ENCODE measurements at regions not wholly inside any gene's neighbourhood (a gene's known extent, or its start where the extent isn't known, plus 50 kb on each side); places are given as distances from the start of the nearest gene placed in this dataset.

DNA sequence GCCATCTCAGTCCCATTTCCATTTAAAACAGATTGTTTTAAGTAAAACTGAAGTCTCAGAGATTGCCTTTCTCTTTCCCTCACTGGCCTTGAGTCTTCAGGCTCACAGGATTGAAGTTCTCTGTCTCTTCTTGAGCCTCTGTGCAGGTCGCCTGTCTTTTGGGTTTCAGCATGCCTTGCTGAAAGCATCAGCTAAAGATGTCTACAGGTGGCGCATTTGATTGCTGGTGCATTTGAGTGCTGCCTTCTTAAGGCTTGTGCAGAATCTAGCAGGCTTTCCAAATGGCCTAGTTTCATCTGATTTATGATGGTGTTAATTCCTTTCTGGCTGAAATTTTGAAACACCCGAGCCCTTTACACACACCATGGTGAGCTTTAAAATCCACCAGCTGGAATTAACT is 1062.2 kb upstream of the FBXO33 start:
- DNase-seq (ENCODE audit: low spot score): no peak

DNA sequence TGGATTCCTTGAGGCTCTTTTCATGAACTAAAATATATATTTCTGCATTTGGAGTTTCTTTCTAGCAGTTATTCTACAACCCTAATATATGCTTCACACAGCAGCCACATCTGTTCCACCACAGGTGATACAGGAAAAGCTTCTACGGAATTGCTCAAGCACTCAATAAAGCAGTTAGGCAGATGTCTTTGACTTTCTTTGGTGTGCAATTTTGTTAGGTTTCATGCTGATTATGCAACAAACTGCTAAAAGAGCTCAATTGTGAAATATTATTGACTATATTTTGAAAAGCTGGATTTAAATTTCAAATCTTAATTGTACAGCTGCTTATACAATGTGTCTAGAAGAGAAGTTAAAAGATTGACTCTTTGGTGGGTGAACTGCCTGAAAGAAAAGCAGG is 1055.6 kb upstream of the FBXO33 start:
- no peak for DNase-seq (ENCODE audit: low spot score)

DNA sequence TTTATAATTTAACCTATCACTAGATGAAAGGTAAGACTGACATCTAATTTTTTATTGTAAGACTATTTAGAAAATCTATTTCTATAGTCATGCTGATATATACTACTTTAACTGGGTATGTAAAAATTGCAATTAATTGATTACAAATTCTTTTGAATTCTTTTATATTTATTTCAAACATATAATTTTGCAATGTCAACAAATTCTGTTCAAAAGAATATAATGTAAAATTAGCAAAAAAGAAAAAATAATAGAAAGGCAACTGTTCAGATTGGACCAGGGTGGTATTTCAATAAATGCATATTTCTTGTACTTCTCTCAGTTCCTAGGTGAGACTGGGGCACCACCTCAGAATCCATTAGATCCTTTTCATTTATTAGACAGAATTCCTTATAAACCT is 1053.5 kb upstream of the FBXO33 start:
- no peak for DNase-seq (ENCODE audit: low spot score)

DNA sequence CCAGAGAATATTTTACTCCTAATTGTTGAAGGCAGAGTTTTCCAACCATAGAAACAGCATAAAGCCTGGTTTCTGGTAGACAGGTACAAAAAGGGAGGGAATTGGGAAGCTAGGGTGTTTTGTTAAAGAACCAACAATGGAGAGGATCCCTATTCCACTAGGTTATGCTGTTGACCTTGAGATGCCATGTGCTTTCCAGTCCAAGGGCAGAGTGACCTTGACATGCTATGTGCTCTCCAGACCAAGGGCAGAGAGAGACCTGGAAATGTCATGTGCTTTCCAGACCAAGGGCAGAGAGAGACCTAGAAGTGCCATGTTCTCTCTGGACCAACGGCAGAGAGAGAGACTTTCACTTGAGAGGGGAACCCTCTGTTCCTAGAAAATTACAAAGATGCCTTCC is 1043.8 kb upstream of the FBXO33 start:
- no peak for DNase-seq (ENCODE audit: low spot score)

DNA sequence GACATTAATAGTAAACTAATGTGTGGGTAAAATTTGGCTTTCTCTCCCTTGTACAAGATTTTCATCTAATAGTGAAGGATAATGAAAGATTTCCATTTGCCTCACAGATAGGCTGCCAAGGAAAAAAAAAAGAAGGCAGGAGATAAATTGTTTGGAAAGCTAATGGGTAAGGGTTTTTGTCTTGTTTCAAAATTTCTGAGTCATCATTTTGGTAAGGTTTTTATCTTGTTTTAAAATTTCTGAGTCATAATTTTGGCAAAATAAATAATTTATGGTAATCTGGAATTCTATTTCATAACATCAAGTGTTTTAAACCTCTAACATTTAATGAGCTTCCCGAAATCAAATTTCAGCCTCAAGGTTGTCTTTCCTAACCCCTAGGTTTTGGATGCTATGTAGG is 1035.7 kb upstream of the FBXO33 start:
- DNase-seq (ENCODE audit: low spot score): no peak

DNA sequence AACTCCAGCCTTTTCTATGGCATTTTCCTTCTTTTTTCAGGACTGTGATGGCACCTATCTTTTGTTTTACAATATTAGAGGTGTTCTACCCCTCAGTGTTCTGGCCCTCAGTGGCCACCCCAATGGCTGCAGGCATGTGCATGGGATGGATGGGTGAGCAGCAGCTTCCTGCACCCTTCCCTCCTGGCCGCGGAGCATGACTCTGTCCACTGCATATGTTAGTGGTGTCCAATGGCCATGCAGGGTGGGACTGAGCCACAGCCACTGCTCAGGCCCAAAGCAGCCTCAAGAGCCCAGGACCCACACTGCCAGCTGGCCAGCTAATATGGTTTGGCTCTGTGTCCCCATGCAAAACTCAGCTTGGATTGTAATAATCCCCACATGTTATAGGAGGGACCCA is 1032.3 kb upstream of the FBXO33 start:
- DNase-seq (ENCODE audit: low spot score): no peak

DNA sequence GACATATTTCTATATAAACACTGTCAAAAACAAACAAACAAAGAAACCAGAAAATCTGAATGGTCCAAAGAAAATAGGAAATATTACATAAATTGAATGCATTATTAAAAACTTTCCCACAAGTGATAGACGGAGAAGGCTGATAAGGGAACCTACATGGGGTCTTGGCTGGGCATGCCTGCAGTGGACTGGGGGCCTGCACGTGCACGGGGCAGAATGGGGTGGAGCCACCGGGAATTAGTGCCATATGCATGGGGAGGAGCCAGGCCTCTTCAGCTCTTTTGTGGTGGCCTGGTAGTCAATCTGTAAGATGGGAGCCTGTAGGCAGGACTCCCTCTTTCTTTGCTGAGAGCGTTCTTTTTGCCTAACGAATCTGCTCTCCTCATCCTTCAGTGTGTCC is 1031.7 kb upstream of the FBXO33 start:
- no peak for DNase-seq (ENCODE audit: low spot score)

DNA sequence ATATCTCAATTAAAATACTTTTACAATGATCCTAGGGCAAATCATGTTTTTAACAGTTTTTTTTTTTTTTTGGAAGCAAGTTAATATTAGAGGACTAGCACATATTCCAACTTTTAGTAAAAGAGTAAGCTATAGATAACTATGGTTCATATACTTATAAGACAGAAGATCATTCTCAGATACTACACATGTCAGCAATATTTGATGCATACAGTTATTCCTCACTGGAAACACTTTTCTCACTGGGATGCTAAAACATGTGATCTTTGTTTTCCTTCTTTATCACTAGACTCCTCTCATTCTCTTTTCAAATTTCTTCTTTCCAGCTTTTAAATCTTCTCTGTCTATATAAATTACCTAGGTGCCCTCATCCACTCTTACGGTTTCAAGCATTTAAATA is 1020.4 kb upstream of the FBXO33 start:
- DNase-seq (ENCODE audit: low spot score): no peak

DNA sequence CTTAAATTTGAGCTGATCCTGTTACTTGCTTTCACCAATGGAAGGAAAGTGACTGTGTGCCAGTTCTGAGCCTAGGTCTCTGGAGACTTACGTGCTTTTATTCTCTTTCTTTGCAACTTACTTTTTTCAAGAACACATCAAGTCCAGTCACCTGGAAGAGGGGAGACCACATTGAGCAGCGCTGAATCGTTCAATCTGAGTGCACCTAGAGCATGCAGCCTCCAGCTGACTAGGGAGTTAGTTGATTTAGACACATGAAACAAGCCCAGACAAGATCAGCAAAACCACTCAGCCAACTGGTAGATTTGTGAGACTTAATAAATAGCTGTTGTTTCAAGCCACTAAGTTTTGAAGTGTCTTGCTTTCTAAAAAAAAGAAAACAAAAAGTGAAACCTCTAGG is 1014.8 kb upstream of the FBXO33 start:
- no peak for DNase-seq (ENCODE audit: low spot score)

DNA sequence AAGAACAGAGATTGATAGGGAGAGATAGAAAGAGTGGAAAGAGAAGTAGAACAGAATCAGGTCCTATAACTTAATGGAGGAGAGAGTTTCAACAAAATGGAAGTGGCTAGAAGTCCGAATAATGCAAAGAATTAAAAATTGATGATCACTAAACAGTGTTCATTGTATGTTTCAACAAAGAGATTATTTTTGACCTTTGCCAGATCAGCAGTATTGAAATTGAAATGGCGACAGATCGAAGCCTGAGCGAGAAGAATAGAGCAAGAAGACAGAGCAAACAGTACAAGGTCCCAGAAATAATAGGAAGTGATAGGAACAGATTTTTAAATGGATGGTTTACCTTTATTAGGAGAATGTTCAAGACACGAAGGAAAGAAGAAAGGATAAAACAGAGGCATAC is 1012.8 kb upstream of the FBXO33 start:
- DNase-seq (ENCODE audit: low spot score): no peak

DNA sequence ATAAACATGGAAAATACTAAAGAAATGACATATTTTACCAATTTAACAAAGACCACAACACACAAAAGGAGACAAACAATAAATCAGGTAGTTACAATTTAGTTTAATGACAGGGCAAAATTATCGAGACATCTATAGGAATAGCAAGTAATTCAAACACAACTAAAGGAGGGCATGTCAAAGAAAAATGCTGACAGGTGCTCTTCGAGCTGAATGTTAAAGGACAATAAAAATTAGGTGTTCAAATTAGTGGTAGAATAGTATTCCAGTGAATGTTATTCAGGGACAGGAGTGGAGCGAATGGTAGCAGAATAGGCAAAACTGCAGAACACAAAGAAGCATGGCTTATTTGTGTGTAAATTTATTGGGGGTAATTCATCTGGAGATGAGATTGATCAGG is 1004.3 kb upstream of the FBXO33 start:
- no peak for DNase-seq (ENCODE audit: low spot score)

DNA sequence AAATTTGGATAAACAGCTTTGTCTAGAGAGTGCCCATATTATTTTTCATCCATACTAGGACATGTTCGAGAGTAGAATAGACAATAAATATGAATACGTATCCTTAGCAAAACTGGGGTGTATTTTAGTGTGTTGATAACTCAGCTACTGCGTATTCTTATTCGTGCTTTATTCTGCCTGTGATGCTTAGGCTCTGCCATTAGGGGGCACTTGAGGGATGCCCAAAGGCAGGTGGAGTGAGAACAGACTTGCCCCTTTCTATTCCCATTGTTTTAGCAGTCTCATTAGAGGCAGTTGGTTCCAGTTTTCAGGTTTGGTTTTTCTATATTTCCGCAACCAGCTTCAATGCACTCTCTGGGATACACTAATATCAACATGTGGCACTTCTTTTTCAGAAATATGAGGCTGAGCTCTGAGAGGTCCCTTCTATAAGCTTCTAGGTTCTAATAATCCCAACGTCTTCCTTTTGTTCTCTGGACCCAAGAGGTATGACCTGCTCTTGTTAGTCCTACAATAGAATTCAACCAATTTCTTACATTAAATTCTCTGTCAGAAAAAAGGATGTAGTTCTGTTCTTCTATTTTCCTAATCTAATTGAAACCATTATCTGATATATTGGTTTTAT is 985.7 kb upstream of the FBXO33 start:
- DNase-seq (ENCODE audit: low spot score): peak; percentile 28

DNA sequence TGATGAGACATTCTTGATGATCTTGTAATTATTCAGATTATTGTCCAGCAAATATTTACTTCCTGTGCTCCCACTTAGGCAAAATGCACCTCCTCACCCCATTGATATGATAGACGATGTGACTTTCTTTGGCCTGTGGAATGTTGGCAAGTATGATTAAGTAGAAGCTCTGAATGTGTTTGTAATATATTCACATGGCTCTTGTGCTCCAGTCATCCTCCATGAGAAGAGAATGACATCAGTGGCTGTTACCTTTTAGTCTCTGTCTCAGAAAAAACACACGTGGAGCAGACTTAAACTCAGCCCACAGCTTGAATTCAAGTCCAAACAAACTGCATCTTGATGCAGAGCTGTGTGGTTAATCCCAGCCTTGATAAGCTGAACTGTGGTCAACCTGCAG is 984.3 kb upstream of the FBXO33 start:
- DNase-seq (ENCODE audit: low spot score): no peak

DNA sequence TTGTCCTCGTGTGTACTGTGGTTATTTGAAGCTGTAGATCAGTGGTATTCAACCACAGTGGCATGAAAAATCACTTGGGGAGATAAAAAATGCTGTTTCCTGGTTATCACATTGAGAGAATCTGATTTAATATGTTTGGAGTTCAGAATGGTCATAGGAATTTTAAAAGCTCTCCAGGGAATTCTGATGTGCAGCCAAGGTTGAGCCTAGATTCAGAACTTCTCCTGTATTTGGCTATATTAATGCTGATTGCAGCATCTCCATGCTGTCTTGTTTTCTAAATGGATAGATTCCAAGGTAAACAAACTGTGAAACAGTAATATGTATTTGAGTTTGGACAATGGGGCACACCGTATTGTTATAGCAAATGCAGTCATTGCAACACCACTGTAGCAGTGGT is 982.2 kb upstream of the FBXO33 start:
- no peak for DNase-seq (ENCODE audit: low spot score)

DNA sequence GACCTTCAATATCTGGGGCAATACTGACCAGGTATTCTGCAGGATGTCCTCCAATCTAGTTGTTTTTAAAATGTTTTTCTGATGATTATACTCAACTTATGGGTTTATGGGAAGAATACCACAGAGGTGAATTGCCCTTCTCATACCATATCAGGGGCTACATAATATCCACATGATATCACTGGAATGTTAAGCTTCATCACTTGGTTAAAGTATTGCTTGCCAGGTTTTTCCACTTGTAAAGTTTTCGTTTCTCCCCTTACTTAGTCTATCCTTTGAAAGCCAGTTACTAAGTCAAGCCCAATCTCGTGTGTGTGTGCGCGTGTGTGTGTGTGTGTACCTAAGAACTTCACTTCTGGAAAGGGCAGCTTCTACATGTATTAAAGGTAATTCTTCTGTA is 980.9 kb upstream of the FBXO33 start:
- DNase-seq (ENCODE audit: low spot score): no peak

DNA sequence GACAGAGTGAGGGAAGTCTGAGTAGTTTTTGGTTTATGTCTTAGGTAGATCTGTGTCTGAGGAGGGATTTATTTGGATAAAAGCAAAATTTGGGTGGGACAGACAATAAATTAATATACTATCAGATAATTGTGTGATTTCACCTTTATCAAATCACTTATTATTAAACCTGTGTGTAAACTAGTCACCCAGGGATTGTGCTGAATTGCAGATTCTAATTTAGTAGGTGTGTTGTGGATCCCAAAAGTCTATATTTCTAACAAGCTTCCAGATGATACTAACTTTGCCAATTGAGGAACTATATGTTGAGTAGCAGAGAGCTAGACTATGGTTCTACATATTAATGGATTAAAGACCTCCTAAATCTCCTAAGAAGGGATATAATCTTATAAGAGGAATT is 978.5 kb upstream of the FBXO33 start:
- no peak for DNase-seq (ENCODE audit: low spot score)

DNA sequence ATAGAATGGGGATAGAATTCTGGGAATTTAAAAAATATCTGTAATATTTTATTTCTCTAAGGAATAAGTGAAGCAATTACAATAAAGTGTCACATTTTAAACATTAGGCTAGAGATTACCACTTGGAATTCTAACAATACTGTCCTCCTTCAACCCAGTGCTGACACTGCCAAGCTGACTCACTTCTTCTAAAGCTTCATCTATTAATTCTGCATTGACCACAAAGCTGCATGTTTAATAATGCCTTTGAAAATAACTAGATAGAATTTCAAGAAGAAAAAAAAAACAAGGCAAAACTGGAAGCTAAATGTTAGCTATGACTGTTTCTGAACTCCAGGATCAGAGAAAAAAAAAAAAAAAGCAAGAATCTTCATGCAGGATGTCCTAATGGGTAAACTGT is 970.7 kb upstream of the FBXO33 start:
- DNase-seq (ENCODE audit: low spot score): no peak

DNA sequence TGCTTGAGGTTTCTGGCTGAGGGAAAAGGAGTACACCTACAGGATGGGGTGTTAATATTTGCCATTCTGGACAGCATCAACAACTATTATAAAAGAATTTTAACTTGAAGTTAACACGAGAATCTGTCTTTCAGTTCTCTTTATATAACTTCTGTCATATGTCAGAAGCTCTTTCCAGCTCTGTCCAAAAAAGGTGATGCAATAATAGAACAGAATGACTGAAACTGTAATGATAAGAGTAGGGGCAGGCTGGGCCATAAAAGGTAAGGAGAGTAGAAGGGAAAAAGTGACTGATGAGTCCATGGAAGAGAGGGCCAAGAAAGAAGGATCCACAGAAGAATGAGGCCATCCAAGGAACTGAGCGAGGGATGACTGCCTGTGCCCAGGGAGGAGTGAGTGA is 966.7 kb upstream of the FBXO33 start:
- DNase-seq (ENCODE audit: low spot score): no peak

DNA sequence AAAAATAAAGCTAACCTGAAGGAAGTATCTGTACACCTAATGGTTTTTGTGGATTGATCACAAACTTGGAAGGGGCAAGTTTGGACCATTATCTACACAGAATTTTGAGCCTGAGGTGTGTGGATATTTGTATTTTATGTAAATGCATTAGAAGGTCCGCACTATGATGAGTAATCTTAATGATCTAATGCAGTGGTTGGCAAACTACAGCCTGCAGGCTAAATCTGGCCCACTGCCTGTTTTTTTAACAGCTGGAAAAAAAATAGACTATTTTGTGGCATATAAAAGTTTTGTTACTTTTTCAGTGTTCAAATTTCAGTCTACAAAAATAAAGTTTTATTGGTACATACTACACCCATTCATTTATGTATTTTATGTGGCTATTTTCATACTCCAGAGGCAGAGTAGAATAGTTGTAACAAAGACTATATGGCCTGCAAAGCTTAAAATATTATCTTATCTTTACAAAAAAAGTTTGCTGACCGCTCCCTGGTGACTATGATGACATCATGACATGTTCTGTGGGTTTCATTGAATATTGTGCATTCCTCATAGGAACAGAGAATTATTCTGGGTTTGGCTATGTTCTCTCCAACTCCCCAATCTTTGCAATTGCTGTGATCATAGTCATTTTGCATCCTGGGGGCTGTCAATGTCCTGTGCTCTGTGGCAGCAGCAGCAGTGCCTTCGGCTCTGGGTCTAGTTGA is 962.6 kb upstream of the FBXO33 start:
- no peak for DNase-seq (ENCODE audit: low spot score)

DNA sequence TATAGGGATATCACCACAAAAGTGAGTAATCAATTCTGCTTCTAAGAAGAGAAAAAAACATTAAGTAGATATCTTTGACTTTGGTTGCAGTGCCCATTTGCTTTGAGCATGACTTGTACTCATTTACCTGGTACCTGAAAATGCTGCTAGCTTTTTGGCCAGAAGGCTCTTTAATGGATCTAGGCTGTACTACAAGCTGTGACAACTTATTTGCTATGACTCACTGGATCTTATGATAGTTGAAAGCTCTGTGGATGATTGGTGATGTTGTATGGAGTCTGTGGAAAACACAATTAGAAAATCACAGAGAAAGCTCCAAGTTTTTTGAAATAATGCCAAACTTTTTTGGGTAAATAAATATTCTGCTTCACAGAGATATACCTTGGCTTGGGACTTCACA is 960.9 kb upstream of the FBXO33 start:
- DNase-seq (ENCODE audit: low spot score): no peak

DNA sequence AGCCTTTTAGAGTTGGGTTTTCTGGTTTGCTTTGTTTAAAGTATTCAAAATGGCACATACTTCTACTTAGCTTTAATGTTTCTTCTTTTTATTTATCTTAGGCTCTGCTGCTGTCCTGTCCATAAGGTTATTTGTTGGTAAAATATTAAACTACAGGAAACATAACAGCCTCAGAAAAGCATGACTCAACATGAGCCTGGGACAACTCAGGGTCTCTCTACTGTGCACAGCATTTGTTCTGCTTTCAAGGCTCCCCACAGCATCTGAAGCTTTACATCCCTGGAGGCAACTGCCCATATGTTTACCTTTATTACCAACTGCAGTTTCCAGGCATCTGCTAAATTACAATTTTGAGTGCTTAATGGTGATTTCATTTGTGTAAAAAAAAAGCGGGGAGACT is 954.2 kb upstream of the FBXO33 start:
- DNase-seq (ENCODE audit: low spot score): no peak

DNA sequence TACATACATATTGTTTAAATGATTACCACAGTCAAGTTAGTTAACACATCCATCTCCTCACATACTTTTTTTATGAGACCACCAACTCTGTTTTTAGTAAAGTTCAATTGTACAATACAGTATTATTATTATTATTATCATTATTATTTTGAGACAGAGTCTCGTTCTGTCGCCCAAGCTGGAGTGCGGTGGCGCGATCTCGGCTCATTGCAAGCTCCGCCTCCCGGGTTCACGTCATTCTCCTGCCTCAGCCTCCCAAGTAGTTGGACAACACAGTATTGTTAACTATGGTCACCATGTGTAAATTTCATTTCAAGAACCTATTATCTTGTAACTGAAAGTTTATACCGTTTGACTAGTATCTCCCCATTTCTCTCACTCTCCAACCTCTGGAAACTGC is 942.0 kb upstream of the FBXO33 start:
- no peak for DNase-seq (ENCODE audit: low spot score)

DNA sequence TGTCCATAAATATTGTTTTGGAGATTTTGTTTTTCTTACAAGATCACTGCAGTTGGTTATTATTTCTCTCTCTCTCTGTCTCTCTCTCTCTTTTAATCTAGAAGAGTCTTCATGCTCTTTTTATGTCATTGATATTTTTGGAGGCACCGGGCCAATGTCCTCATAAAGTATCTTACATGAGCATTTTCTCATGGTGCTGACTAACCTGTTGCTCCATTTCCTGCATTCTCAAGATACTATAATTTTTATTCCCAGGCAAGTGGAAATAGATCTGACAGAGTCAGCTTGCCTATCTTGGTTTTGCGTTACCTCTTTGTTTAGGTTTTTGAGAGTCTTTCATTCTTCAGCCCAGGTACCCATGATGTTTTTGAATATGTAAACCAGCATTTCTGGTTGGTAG is 938.8 kb upstream of the FBXO33 start:
- no peak for DNase-seq (ENCODE audit: low spot score)

DNA sequence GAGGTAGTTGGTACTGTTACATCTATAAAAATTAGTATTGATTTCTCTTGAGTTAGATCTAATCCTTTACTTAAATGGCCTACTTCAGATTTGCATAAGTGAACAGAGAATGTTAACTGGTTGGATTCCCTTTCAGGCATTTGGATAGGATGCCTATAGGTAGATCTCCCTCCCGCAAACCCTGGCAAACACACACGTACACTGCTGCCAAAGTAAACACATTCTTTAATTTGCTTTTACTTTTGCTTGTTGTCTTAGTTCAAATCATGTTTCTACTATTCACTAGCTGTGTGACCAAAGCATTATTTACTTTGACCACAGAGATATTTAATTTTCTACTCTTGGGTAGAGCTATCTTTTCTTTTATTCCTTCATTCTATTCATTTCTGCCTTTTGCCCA is 936.1 kb upstream of the FBXO33 start:
- DNase-seq (ENCODE audit: low spot score): no peak
